Forelimb muscle (tissue), 1 donor: ENCODE measurements at regions not wholly inside any gene's neighbourhood (a gene's known extent, or its start where the extent isn't known, plus 50 kb on each side); places are given as distances from the start of the nearest gene placed in this dataset.
"Not testable (repeated sequence)": the region's sequence is repeated elsewhere in the genome, so short reads cannot be mapped to it uniquely, and the experiment has no call there.

Source experiments
- DNase-seq: peaks from one replicate; pipeline ENCODE4 v3.0.0-alpha.2; 2013; ENCODE audit warnings: low read depth

DNA sequence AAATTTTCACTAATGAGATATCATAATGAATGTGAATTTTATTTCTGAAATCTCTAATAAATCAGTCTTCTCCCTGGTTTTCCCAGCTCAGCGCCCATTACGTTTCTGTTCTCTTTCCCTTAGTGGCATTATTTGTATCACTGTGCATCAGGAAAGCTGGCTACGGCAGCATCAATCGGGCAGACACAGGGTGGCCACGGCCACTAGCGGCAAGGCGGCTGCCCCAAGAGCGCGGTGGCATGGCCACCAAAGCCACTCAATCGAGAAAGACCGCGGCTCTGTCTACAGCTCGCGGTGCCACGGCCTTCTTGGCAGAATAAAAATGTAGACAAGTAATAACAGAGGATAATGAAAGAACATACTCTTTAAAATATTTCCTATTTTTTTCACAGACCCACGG, 168.0 kb downstream of the RPIA start:
- no peak for DNase-seq

DNA sequence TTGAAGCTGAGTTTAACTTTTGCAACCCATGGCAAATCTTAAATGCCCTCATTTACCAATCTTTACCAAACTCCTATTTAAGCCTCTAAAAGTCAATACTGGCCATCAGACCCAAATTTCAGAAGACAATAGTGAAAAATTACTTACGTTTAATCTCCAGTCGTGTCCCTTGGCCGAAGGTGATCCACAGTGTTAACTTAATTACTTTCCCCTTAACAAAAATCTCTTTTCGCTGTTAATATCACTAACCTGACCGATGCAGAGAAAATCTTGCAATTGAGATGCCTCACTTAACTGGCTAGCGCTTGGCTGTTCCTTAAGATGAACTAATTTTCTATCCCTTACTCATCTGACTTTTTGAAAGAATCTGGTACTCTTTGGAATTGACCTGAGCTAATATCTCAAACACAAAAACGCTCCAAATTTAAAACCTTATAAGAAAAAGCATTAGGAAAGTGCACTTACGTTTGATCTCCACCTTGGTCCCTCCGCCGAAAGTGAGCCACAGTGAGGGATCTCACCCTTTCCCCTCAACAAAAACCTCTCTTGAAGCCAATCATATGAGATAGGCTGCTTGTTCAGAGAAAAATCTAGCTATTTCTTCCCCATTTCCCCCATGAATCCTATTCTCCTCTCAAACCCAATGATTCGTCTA, 169.1 kb downstream of the RPIA start:
- no peak for DNase-seq

DNA sequence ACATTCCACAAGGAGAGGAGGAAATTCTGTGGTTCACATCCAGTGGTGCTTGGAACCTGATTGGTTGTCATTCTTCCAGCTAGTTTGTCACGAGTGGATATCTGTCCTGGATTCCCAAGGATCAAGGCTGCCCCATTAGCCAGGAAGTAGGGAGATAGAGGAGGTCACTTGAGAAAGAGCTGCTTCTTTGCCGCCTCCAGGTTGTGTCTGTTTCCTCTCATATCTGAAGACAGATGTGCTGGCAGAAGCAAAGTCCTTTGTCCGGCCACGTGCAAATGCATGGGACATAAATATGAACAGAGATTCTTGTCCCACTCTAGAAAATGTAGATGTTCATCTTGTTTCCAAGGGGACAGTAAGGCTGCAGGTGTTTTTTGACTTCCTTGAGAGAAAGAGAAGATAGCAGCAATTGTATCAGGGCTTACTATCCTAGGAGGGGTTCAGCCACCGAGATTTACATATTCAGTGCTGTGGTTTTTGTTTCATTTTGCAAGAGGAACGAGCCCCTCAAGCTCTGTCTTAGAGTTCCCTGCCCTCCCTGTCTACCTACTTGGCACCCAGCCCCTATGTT, 174.4 kb downstream of the RPIA start:
- DNase-seq, result no peak

DNA sequence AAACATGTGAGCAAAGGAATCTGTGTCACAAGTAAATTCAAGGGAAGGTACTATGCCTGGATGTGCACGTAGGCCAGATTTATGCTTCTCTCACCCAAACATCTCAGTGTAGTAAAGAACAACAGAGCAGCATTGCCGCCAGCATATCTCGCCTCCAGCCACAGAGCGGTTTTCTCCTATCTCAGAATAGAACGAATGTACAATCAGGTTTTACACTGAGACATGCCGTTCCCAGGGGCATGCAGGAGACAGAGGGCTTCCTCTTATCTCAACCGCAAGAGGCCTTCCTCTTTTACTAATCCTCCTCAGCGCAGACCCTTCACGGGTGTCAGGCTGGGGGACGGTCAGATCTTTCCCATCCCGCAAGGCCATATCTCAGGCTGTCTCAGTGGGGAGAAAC, 175.3 kb downstream of the RPIA start:
- no peak for DNase-seq

DNA sequence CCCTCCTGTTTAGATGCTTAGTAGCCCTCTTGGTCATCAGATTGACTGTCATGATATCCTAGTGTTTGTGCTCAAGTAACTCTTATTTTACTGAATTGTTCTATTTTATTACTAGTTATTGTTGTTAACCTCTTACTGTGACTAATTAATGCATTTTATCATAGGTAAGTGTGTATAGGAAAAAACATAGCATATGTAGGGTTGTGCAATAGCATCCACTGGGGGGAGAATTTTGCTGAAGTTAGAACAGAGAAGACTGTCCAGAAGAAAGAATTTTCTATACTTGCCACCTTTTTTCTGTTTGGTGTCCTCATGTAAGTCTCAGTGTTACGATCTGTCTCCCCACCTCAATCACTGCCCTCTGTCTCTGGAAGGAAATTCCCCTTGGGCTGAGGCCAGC, 177.4 kb downstream of the RPIA start:
- DNase-seq, result no peak

DNA sequence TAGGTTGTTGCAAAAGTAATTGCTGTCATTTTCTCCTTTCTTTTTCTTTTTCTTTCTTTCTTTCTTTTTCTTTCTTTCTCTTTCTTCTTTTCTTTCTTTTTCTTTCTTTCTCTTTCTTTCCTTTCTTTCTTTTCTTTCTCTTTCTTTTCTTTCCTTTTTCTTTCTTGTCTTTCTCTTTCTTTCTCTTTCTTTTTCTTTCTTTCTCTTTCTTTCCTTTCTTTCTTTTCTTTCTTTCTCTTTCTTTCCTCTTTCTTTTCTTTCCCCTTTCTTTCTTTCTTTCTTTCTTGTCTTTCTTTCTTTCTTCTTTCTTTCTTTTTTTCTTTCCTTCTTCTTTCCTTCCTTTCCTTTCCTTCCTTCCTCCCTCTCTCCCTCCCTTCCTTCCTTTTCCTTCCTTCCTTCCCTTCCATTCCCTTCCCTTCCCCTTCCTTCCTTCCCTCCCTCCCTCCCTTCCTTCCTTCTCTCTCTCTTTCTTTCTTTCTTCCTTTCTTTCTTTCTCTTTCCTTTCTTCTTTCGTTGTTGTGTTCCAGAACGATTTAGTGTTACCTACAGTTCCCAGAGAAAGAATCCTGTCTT, 178.9 kb downstream of the RPIA start:
- no peak for DNase-seq

DNA sequence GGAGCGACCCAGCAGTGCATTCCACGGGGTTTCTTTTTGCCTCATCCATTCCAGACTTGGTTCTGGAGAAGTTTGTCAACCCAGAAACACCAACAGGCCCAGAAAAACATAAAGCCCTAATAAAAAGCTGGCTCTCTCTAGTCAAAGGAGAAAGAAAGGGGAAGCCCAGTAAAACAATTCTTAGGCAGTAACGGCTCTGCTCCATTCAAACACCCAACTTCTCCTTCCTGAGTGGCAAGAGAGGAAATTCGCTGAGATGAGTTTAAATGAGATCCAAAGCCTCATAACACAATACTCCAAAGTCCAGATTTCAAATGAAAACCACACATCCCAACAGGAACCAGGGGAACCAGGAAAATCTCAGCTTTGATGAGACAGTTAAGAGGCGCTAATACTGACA, 179.9 kb downstream of the RPIA start:
- DNase-seq, result no peak

DNA sequence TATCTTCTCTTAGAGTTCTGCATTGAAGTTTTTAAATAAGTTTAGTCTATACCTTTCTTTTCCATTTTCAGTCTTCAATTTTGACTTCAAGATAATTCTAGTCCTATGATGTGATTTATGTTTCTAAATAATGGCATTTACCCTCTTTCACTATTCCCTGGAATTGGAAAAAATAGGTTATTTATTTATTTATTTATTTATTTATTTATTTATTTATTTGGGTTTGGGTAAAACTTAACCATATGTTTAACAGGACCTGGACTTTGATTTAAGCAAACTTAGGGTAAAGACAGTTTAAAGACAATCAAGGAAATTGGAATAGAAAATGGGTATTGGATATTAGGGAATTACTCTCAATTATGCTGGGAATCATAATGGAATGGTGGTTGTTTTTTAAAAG, 182.1 kb downstream of the RPIA start:
- DNase-seq, result no peak

DNA sequence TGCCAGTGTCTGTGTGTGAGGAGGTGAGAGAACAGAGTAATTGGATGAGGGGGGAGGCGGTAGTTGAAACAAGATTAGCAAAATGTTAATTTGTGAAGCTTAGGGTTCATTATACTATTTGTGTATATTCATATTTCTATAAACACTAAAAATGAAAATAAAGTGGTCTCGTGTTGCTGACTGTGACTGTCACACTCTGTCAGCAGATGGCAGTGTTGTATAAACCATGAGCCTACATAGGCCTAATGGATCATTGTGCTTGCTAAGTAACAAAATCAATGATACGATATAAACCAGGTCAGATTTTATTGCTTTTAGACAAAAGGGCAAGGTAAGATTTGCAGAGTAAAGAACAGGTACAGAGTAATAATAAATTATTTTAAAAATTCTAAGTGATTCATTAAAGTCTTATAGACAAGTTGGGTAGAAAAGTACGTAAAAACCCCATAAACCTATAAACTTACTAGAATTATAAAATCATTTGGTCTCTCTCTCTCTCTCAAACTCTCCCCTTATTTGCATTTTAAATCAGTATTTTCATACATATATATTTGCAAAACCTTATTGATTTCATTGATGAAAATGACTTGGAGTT, 182.7 kb downstream of the RPIA start:
- peak; percentile 46 for DNase-seq

DNA sequence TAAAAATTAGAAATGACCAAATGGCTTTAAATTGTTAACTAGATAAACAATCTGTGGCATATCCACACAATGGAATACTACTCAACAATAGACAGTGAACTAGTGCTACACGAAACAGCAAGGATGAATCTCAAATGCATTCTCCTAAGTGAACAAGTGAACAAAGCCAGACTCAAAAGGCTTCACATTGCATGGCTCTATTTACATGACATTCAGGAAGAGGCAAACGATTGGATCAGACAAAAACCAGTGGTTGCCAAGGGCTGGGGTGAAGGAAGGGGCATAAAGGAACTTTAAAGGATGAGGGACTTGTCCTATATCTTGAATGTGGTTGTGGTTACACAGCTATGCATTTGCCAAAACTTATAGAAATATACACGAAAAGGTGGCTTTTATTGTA, 184.3 kb downstream of the RPIA start:
- no peak for DNase-seq

DNA sequence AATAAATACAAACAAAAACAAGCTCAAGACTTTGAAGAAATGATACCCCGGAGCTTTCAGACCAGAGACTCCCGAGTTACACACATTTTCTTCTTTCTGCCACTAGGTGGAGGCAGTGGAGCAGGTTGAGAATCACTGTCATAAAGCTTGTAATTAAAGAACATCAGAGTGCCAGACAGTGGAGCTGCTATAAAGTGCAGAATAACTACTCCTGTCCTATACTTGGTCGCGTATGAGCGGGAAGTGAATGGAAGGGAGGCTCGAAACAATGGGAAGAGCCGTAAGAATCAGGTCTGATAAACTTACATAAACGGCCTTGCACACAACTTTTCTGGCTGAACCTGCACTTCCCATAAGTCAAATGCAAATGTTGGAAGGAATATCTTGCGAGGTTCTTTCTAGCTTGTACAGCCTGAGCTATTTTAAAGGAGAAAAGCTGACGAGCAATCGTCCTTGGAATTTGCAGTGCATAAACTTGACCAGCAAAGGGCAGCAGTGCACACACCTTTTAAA, 189.0 kb downstream of the RPIA start:
- DNase-seq, result peak; percentile 64

DNA sequence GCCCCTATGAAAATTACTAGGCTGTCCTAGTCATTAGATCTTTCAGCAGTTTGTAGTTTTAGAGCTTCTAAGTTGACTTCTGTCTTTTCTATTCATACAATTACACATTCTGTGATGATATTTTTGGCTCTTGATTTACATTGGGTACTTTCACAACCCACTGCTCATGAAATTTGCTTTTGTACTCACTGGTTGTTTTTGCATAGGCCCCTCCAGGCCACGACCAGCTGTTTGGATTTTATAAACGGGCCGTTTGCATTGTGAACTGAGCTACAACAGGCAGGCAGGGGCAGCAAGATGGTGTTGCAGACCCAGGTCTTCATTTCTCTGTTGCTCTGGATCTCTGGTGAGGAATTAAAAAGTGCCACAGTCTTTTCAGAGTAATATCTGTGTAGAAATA, 193.8 kb downstream of the RPIA start:
- no peak for DNase-seq

DNA sequence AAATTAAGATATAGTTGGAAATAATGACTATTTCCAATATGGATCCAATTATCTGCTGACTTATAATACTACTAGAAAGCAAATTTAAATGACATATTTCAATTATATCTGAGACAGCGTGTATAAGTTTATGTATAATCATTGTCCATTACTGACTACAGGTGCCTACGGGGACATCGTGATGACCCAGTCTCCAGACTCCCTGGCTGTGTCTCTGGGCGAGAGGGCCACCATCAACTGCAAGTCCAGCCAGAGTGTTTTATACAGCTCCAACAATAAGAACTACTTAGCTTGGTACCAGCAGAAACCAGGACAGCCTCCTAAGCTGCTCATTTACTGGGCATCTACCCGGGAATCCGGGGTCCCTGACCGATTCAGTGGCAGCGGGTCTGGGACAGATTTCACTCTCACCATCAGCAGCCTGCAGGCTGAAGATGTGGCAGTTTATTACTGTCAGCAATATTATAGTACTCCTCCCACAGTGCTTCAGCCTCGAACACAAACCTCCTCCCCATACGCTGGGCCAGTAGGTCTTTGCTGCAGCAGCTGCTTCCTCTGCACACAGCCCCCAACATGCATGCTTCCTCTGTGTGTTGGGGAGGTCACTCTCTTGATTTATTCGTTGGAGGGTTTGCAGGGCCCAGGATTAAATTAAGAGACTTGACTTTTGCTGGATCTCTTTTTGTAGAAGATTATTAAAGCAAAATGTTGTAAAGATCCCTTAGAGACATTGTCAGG, 194.4 kb downstream of the RPIA start:
- no peak for DNase-seq

DNA sequence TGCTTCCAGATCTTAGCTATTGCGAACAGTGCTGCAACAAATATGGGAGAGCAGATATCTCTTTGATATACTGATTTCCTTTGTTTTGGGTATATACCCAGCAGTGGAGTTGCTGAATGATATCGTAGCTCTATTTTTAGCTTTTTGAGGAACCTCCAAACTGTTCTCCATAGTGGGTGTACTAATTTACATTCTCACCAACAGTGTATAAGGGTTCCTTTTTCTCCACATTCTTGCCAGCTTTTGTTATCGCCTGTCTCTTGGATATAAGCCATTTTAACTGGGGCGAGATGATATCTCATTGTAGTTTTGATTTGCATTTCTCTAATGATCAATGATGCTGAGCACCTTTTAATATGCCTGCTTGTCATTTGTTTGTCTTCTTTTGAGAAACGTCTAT, 196.0 kb downstream of the RPIA start:
- DNase-seq, result not testable (repeated sequence)

DNA sequence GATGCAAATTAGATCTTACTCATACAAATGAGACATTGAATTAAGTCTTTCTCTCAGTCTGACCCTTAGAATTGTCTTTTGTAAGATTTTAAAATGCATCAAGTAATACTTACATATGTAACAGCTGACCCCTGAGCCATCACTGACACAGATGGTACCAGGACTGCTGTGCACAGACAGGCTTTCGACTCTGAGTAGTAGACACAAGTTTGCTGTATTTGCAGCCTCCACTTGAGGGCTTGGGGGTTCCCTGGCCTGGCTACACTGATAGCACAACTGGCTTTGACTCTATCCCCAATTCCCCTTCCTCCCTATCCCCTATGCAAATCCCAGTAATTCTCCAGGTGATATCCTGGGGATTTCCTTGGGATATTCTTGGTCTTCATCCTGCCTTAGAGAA, 200.7 kb downstream of the RPIA start:
- no peak for DNase-seq

DNA sequence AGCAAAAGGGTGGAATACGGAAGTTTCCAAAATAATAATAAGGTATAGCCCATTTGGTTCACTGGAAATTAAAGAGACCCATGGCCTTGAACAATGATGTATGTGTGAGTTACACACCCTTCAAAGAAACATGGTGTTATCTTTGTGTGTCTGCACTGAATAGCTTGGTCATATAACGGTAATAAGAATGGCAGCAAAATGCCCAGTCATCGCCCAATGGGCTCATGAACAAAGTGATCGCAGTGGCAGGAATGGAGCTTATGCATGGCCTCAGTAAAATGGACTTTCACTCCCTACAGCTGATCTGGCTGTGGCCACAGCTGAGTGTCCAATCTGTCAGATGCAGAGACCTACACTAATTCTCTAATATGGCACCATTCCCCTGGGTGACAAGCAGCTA, 201.3 kb downstream of the RPIA start:
- no peak for DNase-seq

DNA sequence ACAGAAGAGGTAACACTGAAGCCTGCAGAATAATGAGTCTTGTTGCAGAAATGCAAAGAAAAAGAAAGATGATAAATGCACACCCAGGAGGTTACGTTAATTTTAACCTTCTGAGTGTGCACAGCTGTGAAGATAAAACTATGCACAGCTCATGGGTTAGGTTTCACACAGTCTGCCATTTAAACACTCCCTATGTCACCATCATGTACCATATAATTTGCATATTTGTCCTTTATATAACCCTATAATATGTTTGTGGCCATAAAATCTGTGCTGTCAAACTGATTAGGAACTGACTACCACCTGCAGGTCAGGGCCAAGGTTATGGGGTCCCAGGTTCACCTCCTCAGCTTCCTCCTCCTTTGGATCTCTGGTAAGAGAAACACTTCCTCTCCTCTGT, 205.5 kb downstream of the RPIA start:
- no peak for DNase-seq

DNA sequence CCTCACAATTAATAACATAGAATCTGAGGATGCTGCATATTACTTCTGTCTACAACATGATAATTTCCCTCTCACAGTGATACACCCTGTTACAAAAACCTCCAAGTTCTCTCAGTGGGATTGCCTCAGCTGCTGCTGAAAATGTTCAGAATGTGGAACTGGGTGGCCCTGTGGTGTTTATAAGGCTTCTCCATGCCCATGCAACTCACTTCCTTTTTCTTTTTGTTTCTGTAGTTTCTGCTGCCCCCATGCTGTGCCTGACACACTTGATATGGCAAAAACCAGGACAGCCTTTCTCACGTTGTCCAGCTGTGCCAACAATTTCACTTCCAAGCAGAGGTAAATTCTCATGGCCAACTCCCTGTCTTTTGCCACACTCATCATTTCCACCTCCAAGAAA, 206.2 kb downstream of the RPIA start:
- DNase-seq, result no peak

DNA sequence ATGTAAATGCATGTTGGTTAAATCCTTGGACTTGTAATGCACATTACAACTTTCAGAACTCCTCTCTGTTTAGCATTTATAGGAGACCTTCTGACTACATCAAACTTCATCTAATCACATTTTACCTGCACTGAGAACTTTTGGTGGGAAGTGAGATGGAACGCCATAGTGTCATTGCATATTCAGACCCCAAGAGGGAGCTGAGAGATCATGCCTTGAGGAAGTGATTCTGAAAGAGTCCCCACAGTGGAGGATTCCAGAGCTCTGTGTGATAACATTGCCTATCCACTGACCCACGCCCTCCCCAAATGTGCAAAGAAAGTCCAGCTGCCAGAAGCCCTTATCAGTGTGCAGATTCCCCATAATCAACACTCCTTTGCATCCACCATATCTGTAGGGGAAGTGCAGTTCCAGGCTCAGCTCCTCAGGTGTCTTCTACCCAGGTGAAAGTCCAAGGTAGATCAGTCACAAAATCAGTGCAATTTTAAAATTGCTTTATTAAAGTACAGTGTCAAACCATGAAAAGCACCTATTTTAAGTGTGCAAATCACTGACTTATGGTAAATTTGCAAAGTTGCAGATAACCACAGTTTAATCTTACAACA, 212.4 kb downstream of the RPIA start:
- DNase-seq, result peak; percentile 29

DNA sequence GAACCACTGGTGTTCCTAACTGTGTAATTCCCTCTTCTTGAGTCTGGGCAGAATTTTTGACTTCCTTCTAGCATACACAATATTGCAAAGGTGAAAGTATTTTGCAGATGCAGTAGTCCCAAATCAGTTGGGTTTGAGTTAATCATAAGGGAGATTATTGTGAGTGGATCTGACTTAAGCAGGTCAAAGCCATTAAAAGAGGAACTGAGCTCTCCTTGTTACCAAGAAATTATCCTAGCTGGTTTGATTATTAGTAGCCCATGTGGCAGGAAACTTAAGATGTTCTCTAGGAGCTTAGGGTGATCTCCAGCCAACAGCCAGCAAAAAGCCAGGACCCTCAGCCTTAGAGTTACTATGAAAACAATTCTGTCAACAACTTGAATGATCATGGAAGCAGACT, 221.8 kb downstream of the RPIA start:
- DNase-seq, result no peak

DNA sequence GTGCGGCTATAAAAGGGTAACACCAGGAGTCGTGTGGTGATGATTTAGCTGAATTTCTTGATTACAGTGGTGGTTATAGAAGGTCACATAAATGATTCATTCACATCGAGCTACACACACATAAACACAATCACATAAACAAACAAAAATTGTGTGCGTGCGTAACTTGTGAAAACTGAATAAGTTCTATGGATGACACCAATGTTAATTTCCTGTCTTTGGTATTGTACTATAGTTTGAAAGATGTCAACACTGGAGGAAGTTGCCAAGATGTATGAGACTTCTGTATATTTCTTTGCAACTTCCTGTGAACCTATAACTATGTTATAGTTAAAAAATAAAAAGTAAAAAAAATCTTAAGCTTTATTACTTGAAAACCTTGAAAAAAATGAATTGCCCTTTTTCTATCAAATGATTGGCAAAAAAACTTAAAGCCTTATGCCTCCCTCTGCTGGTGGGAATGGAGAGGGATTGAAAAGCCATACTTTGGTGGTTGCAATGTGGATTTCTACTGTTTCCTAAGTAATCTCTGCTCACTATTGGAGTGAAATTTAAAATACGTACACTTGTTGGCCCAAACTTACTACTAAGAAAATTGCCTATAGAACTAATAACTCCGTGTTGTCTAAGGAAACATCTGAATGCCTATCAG, 227.7 kb downstream of the RPIA start:
- no peak for DNase-seq
